Prostate gland (tissue), 2 donors: ENCODE measurements at regions not wholly inside any gene's neighbourhood (a gene's known extent, or its start where the extent isn't known, plus 50 kb on each side); places are given as distances from the start of the nearest gene placed in this dataset.

Experiments
- POLR2AphosphoS5 ChIP-seq: sonication (generic); formaldehyde crosslinking; IDR thresholded peaks from one replicate; pipeline ENCODE4 v1.6.1; 2017; ENCODE audit warnings: antibody characterized with exemption
- TF ChIP-seq, protein P1 (sequence below), 4 experiments: fragments of 200-600 bp in 2 of 4; fragments of 450-650 bp in 2 of 4; sonication (generic) in 2 of 4; IDR thresholded peaks; 1 replicate in 3 of 4; 2 replicates in 1 of 4; pipeline ENCODE4 v1.5.1; 2016 to 2019; ENCODE audit warnings: antibody characterized with exemption in 4 of 4, mild to moderate bottlenecking in 2 of 4, moderate library complexity in 2 of 4

DNA sequence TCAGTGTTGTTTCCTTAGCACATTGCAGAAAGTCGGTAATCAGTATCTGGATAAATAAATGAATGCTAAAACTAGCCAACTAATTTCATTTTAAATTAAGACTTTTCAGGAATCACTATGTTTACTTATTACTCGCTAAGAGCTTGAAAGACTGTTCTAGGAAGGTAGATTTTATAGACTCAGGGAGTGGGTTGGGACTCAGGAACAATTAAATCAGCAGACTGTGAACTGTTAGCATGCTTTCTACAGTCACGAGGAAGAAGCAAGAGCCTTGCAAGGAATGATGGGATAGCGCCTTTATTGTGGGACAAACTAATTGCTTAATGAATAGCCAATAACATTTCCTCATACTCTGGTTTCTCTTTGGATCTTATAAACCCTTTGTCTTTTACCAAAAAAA lies 183.2 kb upstream of the AADAT start:
- TF ChIP-seq POLR2AphosphoS5: no peak
- TF ChIP-seq, protein P1, sequence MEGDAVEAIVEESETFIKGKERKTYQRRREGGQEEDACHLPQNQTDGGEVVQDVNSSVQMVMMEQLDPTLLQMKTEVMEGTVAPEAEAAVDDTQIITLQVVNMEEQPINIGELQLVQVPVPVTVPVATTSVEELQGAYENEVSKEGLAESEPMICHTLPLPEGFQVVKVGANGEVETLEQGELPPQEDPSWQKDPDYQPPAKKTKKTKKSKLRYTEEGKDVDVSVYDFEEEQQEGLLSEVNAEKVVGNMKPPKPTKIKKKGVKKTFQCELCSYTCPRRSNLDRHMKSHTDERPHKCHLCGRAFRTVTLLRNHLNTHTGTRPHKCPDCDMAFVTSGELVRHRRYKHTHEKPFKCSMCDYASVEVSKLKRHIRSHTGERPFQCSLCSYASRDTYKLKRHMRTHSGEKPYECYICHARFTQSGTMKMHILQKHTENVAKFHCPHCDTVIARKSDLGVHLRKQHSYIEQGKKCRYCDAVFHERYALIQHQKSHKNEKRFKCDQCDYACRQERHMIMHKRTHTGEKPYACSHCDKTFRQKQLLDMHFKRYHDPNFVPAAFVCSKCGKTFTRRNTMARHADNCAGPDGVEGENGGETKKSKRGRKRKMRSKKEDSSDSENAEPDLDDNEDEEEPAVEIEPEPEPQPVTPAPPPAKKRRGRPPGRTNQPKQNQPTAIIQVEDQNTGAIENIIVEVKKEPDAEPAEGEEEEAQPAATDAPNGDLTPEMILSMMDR (IDR thresholded peaks at IDR 0.05): no peak
